Vagina (tissue), 2 donors: ENCODE measurements at regions not wholly inside any gene's neighbourhood (a gene's known extent, or its start where the extent isn't known, plus 50 kb on each side); places are given as distances from the start of the nearest gene placed in this dataset.

Source experiments
- CTCF ChIP-seq, 3 experiments: fragments of 450-650 bp in 2 of 3; fragments of 200-600 bp in 1 of 3; sonication (generic) in 1 of 3; IDR thresholded peaks; one replicate each; pipeline ENCODE4 v1.5.1; 2017 to 2019; ENCODE audit warnings: antibody characterized with exemption in 3 of 3, mild to moderate bottlenecking in 2 of 3, moderate library complexity in 2 of 3
- POLR2AphosphoS5 ChIP-seq, 2 donors: sonication (generic); formaldehyde crosslinking; IDR thresholded peaks; one replicate each; pipeline ENCODE4 v1.9.0; 2017; ENCODE audit warnings: antibody characterized with exemption in 2 of 2, mild to moderate bottlenecking in 2 of 2, low read depth in 1 of 2; ENCODE audit not compliant: insufficient read depth in 1 of 2

GRCh38 chr14:65991104-65991503, 495.1 kb upstream of the CCDC196 start:
- TF ChIP-seq CTCF (IDR thresholded peaks at IDR 0.05) = no peak
- TF ChIP-seq POLR2AphosphoS5 (IDR thresholded peaks at IDR 0.05; ENCODE audit: insufficient read depth in 1 of 2, low read depth in 1 of 2) = no peak
